Stomach (tissue), 4 donors: ENCODE measurements at regions not wholly inside any gene's neighbourhood (a gene's known extent, or its start where the extent isn't known, plus 50 kb on each side); places are given as distances from the start of the nearest gene placed in this dataset.

ENCODE experiments used
- CTCF ChIP-seq, 7 experiments: fragments of 450-650 bp in 4 of 7; fragments of 200-600 bp in 3 of 7; sonication (generic) in 3 of 7; IDR thresholded peaks; one replicate each; pipeline ENCODE4 v1.5.1; 2016 to 2019; ENCODE audit warnings: antibody characterized with exemption in 7 of 7, control low read depth in 2 of 7, mild to moderate bottlenecking in 1 of 7
- EP300 ChIP-seq: sonication (generic); formaldehyde crosslinking; IDR thresholded peaks from one replicate; pipeline ENCODE4 v1.6.1; 2017; ENCODE audit warnings: antibody characterized with exemption
- POLR2AphosphoS5 ChIP-seq, 3 donors: sonication (generic); formaldehyde crosslinking; IDR thresholded peaks; one replicate each; pipeline ENCODE4 v1.6.1; 2016; ENCODE audit warnings: antibody characterized with exemption in 3 of 3

GRCh38 chr13:105740739-105741138, 794.7 kb downstream of the EFNB2 start:
- TF ChIP-seq CTCF (IDR thresholded peaks at IDR 0.05): no peak
- TF ChIP-seq POLR2AphosphoS5 (IDR thresholded peaks at IDR 0.05): no peak
- no peak for TF ChIP-seq EP300
